DOHH2 (cell line): ENCODE measurements at regions not wholly inside any gene's neighbourhood (a gene's known extent, or its start where the extent isn't known, plus 50 kb on each side); places are given as distances from the start of the nearest gene placed in this dataset.

Source experiments
- H3F3A ChIP-seq: fragments of 200-600 bp; sonication (generic), shearing (Covaris generic); 2 replicates; pipeline ENCODE4 v1.6.0; 2016; ENCODE audit warnings: antibody characterized with exemption, mild to moderate bottlenecking; ENCODE audit not compliant: control insufficient read depth, insufficient read depth
- H3K27ac ChIP-seq: fragments of 200-600 bp; sonication (generic); 2 replicates; pipeline ENCODE4 v1.5.1; 2014; ENCODE audit warnings: low read depth, mild to moderate bottlenecking, low read length, moderate library complexity
- H3K27me3 ChIP-seq: fragments of 200-600 bp; sonication (generic); 2 replicates; pipeline ENCODE4 v1.6.1; 2014; ENCODE audit warnings: mild to moderate bottlenecking, low read length, mixed read lengths; ENCODE audit not compliant: control insufficient read depth
- H3K36me3 ChIP-seq: fragments of 200-600 bp; sonication (generic); 2 replicates; pipeline ENCODE4 v1.6.1; 2014; ENCODE audit warnings: mild to moderate bottlenecking, low read length, moderate library complexity, mixed read lengths; ENCODE audit not compliant: control insufficient read depth
- H3K4me1 ChIP-seq: fragments of 200-600 bp; sonication (generic); 2 replicates; pipeline ENCODE4 v1.6.1; 2014; ENCODE audit warnings: mild to moderate bottlenecking, low read length, mixed read lengths; ENCODE audit not compliant: control insufficient read depth
- H3K4me2 ChIP-seq: fragments of 200-600 bp; sonication (generic); 2 replicates; pipeline ENCODE4 v1.6.0; 2014; ENCODE audit warnings: mild to moderate bottlenecking, low read length, moderate library complexity
- H3K4me3 ChIP-seq: fragments of 200-600 bp; sonication (generic); 2 replicates; pipeline ENCODE4 v1.5.1; 2014; ENCODE audit warnings: mild to moderate bottlenecking, low read length, mixed read lengths
- H3K79me2 ChIP-seq: fragments of 200-600 bp; sonication (generic); 2 replicates; pipeline ENCODE4 v1.6.1; 2014; ENCODE audit warnings: mild to moderate bottlenecking, low read length, mixed read lengths; ENCODE audit not compliant: control insufficient read depth
- H3K9me2 ChIP-seq: fragments of 200-600 bp; sonication (generic); replicated peaks from 2 replicates; pipeline ENCODE4 v1.6.1; 2014; ENCODE audit warnings: mild to moderate bottlenecking, low read length, mixed read lengths; ENCODE audit not compliant: control insufficient read depth
- H3K9me3 ChIP-seq: fragments of 200-600 bp; sonication (generic); 2 replicates; pipeline ENCODE4 v1.6.1; 2014; ENCODE audit warnings: antibody characterized with exemption, low read length, mixed read lengths; ENCODE audit not compliant: control insufficient read depth, insufficient read depth
- H4K20me1 ChIP-seq: fragments of 200-600 bp; sonication (generic); 2 replicates; pipeline ENCODE4 v1.6.0; 2014; ENCODE audit warnings: low read depth, mild to moderate bottlenecking, antibody characterized with exemption, low read length, moderate library complexity; ENCODE audit not compliant: control insufficient read depth, insufficient read depth
- EZH2phosphoT487 ChIP-seq: fragments of 200-600 bp; sonication (generic); IDR thresholded peaks from 2 replicates; pipeline ENCODE4 v1.6.1; 2017; ENCODE audit warnings: borderline replicate concordance, mild to moderate bottlenecking, antibody characterized with exemption, low read length, moderate library complexity, mixed read lengths
- TF ChIP-seq, protein P1 (sequence below): fragments of 200-600 bp; sonication (generic); IDR thresholded peaks from one replicate; pipeline ENCODE4 v1.5.1; 2014; ENCODE audit warnings: antibody characterized with exemption, mild to moderate bottlenecking, low read depth, low read length; ENCODE audit not compliant: poor library complexity, severe bottlenecking

GRCh38 chr2:145666552-145666951 is 1146.6 kb upstream of the ZEB2 start:
- Histone ChIP-seq H3K27ac (no peak overlapping the region), H4K20me1 (no peaks in the 10 kb centered on the region), H3K4me2 (no peak overlapping the region), H3K27me3 (no peaks in the 10 kb centered on the region), H3K9me3 (no peaks in the 10 kb centered on the region), H3K4me1 (no peaks in the 10 kb centered on the region), H3F3A (no peaks in the 10 kb centered on the region), H3K4me3 (no peak overlapping the region), H3K36me3 (no peaks in the 10 kb centered on the region), H3K79me2 (no peaks in the 10 kb centered on the region), H3K9me2 (no peaks in the 10 kb centered on the region)
- TF ChIP-seq EZH2phosphoT487, result no peak
- TF ChIP-seq, protein P1, sequence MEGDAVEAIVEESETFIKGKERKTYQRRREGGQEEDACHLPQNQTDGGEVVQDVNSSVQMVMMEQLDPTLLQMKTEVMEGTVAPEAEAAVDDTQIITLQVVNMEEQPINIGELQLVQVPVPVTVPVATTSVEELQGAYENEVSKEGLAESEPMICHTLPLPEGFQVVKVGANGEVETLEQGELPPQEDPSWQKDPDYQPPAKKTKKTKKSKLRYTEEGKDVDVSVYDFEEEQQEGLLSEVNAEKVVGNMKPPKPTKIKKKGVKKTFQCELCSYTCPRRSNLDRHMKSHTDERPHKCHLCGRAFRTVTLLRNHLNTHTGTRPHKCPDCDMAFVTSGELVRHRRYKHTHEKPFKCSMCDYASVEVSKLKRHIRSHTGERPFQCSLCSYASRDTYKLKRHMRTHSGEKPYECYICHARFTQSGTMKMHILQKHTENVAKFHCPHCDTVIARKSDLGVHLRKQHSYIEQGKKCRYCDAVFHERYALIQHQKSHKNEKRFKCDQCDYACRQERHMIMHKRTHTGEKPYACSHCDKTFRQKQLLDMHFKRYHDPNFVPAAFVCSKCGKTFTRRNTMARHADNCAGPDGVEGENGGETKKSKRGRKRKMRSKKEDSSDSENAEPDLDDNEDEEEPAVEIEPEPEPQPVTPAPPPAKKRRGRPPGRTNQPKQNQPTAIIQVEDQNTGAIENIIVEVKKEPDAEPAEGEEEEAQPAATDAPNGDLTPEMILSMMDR, result no peak

- Histone ChIP-seq H3F3A (no peaks in the 10 kb centered on the region), H3K9me3 (no peaks in the 10 kb centered on the region), H3K36me3 (no peaks in the 10 kb centered on the region), H3K9me2 (no peaks in the 10 kb centered on the region), H3K79me2 (no peaks in the 10 kb centered on the region), H3K4me1 (no peaks in the 10 kb centered on the region), H3K27ac (no peak overlapping the region), H3K4me2 (no peak overlapping the region), H3K4me3 (no peak overlapping the region), H4K20me1 (no peaks in the 10 kb centered on the region), H3K27me3 (no peaks in the 10 kb centered on the region)
- TF ChIP-seq, protein P1, result no peak
- no peak for TF ChIP-seq EZH2phosphoT487
Observed at GRCh38 chr2:145657265-145657664, 1137.3 kb upstream of the ZEB2 start.

- H3K36me3 ChIP-seq, result no peaks in the 10 kb centered on the region
Observed at GRCh38 chr2:145655165-145655765, 1135.3 kb upstream of the ZEB2 start.

More at GRCh38 chr2:145655165-145655765, 1135.3 kb upstream of the ZEB2 start:
- H3K9me3 ChIP-seq, result peaks cover 4% of the 10 kb centered on the region; the same call in 1 of the 2 replicates
- H3K9me2 ChIP-seq, result no peaks in the 10 kb centered on the region
- H3K27me3 ChIP-seq, result no peaks in the 10 kb centered on the region
- no peaks in the 10 kb centered on the region for H3K79me2 ChIP-seq
- no peak overlapping the region for H3K27ac ChIP-seq
- H3K4me2 ChIP-seq, result no peak overlapping the region
- H3F3A ChIP-seq, result no peaks in the 10 kb centered on the region
- H4K20me1 ChIP-seq, result no peaks in the 10 kb centered on the region
- H3K4me1 ChIP-seq, result no peaks in the 10 kb centered on the region
- TF ChIP-seq, protein P1, result no peak
- TF ChIP-seq EZH2phosphoT487, result no peak
- H3K4me3 ChIP-seq, result no peak overlapping the region
